SK-N-SH (cell line): ENCODE measurements at regions not wholly inside any gene's neighbourhood (a gene's known extent, or its start where the extent isn't known, plus 50 kb on each side); places are given as distances from the start of the nearest gene placed in this dataset.

Experiments used
- CTCF ChIA-PET: fragments of 300-600, 350-600 bp; formaldehyde crosslinking; extraction: SDS; loops from one replicate; lab custom pipeline; 2021; lab: Yijun Ruan, JAX
- POLR2A ChIA-PET: fragments of 350-600 bp; sonication (Branson Sonifier 250); formaldehyde crosslinking; extraction: SDS; loops from one replicate; lab custom pipeline; 2020; ENCODE audit warnings: antibody characterized with exemption, inconsistent platforms; lab: Yijun Ruan, JAX
- DNase-seq: peaks from one replicate; pipeline ENCODE4 v3.0.0; 2012
- H2AFZ ChIP-seq: fragments of 200-600 bp; sonication (generic); 2 replicates; pipeline ENCODE4 v1.8.1; 2016; ENCODE audit warnings: antibody characterized with exemption, mild to moderate bottlenecking, low read depth
- H3F3A ChIP-seq: fragments of 200-600 bp; sonication (generic); replicated peaks from 2 replicates; pipeline ENCODE3; 2016; ENCODE audit warnings: antibody characterized with exemption, mild to moderate bottlenecking; ENCODE audit not compliant: insufficient read depth
- H3K27ac ChIP-seq, 2 experiments: fragments of 200-500 bp in 1 of 2; fragments of 200-600 bp in 1 of 2; sonication (Bioruptor generic) in 1 of 2; sonication (generic), shearing (Covaris generic) in 1 of 2; 2 replicates each; pipeline versions ENCODE4 v1.5.1 to v1.6.1; 2014 to 2016; ENCODE audit warnings: low read depth in 2 of 2, inconsistent platforms in 1 of 2, low read length in 1 of 2, mild to moderate bottlenecking in 1 of 2, mixed read lengths in 1 of 2
- H3K27me3 ChIP-seq: fragments of 200-600 bp; sonication (generic), shearing (Covaris generic); 2 replicates; pipeline ENCODE4 v1.6.1; 2016; ENCODE audit warnings: mixed run types; ENCODE audit not compliant: insufficient read depth
- H3K36me3 ChIP-seq, 2 experiments: fragments of 200-500 bp in 1 of 2; fragments of 200-600 bp in 1 of 2; sonication (Bioruptor generic) in 1 of 2; sonication (generic) in 1 of 2; replicated peaks in 1 of 2; 2 replicates each; pipeline versions ENCODE3 to v1.5.1; 2014 to 2016; ENCODE audit warnings: low read length in 1 of 2, mild to moderate bottlenecking in 1 of 2; ENCODE audit not compliant: insufficient read depth in 2 of 2, control insufficient read depth in 1 of 2
- H3K4me1 ChIP-seq, 2 experiments: fragments of 200-500 bp in 1 of 2; fragments of 200-600 bp in 1 of 2; sonication (Bioruptor generic) in 1 of 2; sonication (generic), shearing (Covaris generic) in 1 of 2; 2 replicates each; pipeline versions ENCODE4 v1.5.1 to v1.6.1; 2014 to 2016; ENCODE audit warnings: low read depth in 1 of 2, low read length in 1 of 2, mixed run types in 1 of 2; ENCODE audit not compliant: insufficient read depth in 2 of 2, control insufficient read depth in 1 of 2
- H3K4me2 ChIP-seq: fragments of 200-600 bp; sonication (generic), shearing (Covaris generic); 2 replicates; pipeline ENCODE4 v1.6.1; 2017; ENCODE audit warnings: mixed run types
- H3K4me3 ChIP-seq, 2 experiments: fragments of 200-500 bp in 1 of 2; fragments of 200-600 bp in 1 of 2; sonication (Bioruptor generic) in 1 of 2; sonication (generic), shearing (Covaris generic) in 1 of 2; 2 replicates each; pipeline versions ENCODE4 v1.5.1 to v1.8.1; 2014 to 2016; ENCODE audit warnings: low read depth in 2 of 2, inconsistent platforms in 1 of 2, low read length in 1 of 2, mild to moderate bottlenecking in 1 of 2, mixed read lengths in 1 of 2, moderate library complexity in 1 of 2
- H3K79me2 ChIP-seq: fragments of 200-600 bp; sonication (generic); 2 replicates; pipeline ENCODE4 v1.8.1; 2017; ENCODE audit warnings: mild to moderate bottlenecking; ENCODE audit not compliant: insufficient read depth
- H3K9ac ChIP-seq: fragments of 200-600 bp; sonication (generic); 2 replicates; pipeline ENCODE4 v1.6.1; 2017; ENCODE audit warnings: mixed run types
- H3K9me2 ChIP-seq: fragments of 200-600 bp; sonication (generic); 2 replicates; pipeline ENCODE4 v1.6.1; 2017; ENCODE audit warnings: mixed run types
- H3K9me3 ChIP-seq: fragments of 200-600 bp; sonication (generic); 2 replicates; pipeline ENCODE4 v1.6.1; 2017; ENCODE audit warnings: mixed run types, mild to moderate bottlenecking, moderate library complexity
- H4K20me1 ChIP-seq: fragments of 200-600 bp; sonication (generic); 2 replicates; pipeline ENCODE4 v1.6.1; 2017; ENCODE audit warnings: mild to moderate bottlenecking, mixed run types; ENCODE audit not compliant: insufficient read depth
- ELF1 ChIP-seq: IDR thresholded peaks from 2 replicates; pipeline ENCODE4 v1.4.0; 2012
- EZH2phosphoT487 ChIP-seq: fragments of 200-600 bp; sonication (generic); IDR thresholded peaks from 2 replicates; pipeline ENCODE4 v1.6.1; 2017; ENCODE audit warnings: low read depth, mixed run types, mild to moderate bottlenecking, antibody characterized with exemption, moderate library complexity, borderline replicate concordance
- GATA2 ChIP-seq: sonication (generic); formaldehyde crosslinking; IDR thresholded peaks from 2 replicates; pipeline ENCODE4 v1.5.0; 2020; ENCODE audit warnings: mild to moderate bottlenecking, missing genetic modification reagents
- MAX ChIP-seq: IDR thresholded peaks from 2 replicates; pipeline ENCODE4 v1.4.0; 2012; ENCODE audit warnings: low read depth
- NFIC ChIP-seq: IDR thresholded peaks from 2 replicates; pipeline ENCODE4 v1.4.0; 2012; ENCODE audit warnings: borderline replicate concordance
- NRF1 ChIP-seq: IDR thresholded peaks from 2 replicates; pipeline ENCODE4 v1.6.1; 2012; ENCODE audit warnings: low read depth, mild to moderate bottlenecking, low read length
- REST ChIP-seq: IDR thresholded peaks from 2 replicates; pipeline ENCODE4 v1.6.1; 2012; ENCODE audit warnings: mild to moderate bottlenecking, low read depth, low read length, moderate library complexity
- RFX5 ChIP-seq: IDR thresholded peaks from 2 replicates; pipeline ENCODE4 v1.6.1; 2012; ENCODE audit warnings: mild to moderate bottlenecking, improper control_type of control experiment, low read length
- SMC3 ChIP-seq: IDR thresholded peaks from 2 replicates; pipeline ENCODE4 v1.6.1; 2012; ENCODE audit warnings: low read depth, low read length, improper control_type of control experiment
- USF1 ChIP-seq: IDR thresholded peaks from 2 replicates; pipeline ENCODE4 v1.4.0; 2012; ENCODE audit warnings: low read depth, borderline replicate concordance
- WGBS: methylation state at CpG from one replicate; pipeline ENCODE4 v1.1.6; 2017; ENCODE audit warnings: low lambda C conversion rate; 5-methylcytosine and 5-hydroxymethylcytosine counted together

GRCh38 chr4:45036677-45037076, 310.3 kb upstream of the GNPDA2 start:
- Histone ChIP-seq H3K9me2 (no peaks in the 10 kb centered on the region), H3K4me3 (no peak overlapping the region), H3K79me2 (no peaks in the 10 kb centered on the region), H3K4me2 (no peak overlapping the region), H3K36me3 (no peaks in the 10 kb centered on the region), H4K20me1 (no peaks in the 10 kb centered on the region), H3K27ac (no peak overlapping the region), H3K27me3 (no peaks in the 10 kb centered on the region), H3F3A (no peaks in the 10 kb centered on the region), H3K9me3 (no peaks in the 10 kb centered on the region), H3K4me1 (peaks cover 0 to 3% of the 10 kb centered on the region in 2 experiments; a peak in 1 of 4 replicates), H2AFZ (no peak overlapping the region), H3K9ac (no peak overlapping the region)
- DNase-seq, result no peak
- ChIA-PET POLR2A (no interaction called here), CTCF (no interaction called here)
- TF ChIP-seq ELF1, result no peak
- TF ChIP-seq NFIC, result no peak
- no peak for TF ChIP-seq SMC3
- TF ChIP-seq NRF1, result no peak
- TF ChIP-seq REST, result no peak
- no peak for TF ChIP-seq USF1
- no peak for TF ChIP-seq RFX5
- TF ChIP-seq EZH2phosphoT487, result no peak
- WGBS, result 2% methylated on average over 2 of the region's 2 CpGs

- CTCF ChIA-PET, result no interaction called here
Observed at GRCh38 chr4:45033676-45034419, 307.5 kb upstream of the GNPDA2 start.

More at GRCh38 chr4:45033676-45034419, 307.5 kb upstream of the GNPDA2 start:
- no peak overlapping the region for H3K4me2 ChIP-seq
- no peaks in the 10 kb centered on the region for H3K9me2 ChIP-seq
- H3K4me3 ChIP-seq, result no peak overlapping the region
- no peaks in the 10 kb centered on the region for H3F3A ChIP-seq
- H3K79me2 ChIP-seq, result no peaks in the 10 kb centered on the region
- DNase-seq, result no peak
- no peak overlapping the region for H3K9ac ChIP-seq
- no peaks in the 10 kb centered on the region for H3K27me3 ChIP-seq
- H3K27ac ChIP-seq, result no peak overlapping the region
- H3K4me1 ChIP-seq, result peaks cover 0 to 3% of the 10 kb centered on the region in 2 experiments; a peak in 1 of 4 replicates
- no peaks in the 10 kb centered on the region for H4K20me1 ChIP-seq
- TF ChIP-seq MAX (no peak), GATA2 (CRISPR knock-in tag) (peak; percentile 22; the same call in 1 of the 2 replicates)
- H3K36me3 ChIP-seq, result no peaks in the 10 kb centered on the region
- no peak overlapping the region for H2AFZ ChIP-seq
- 6% methylated on average over 5 of the region's 5 CpGs for WGBS
- POLR2A ChIA-PET, result no interaction called here
- no peaks in the 10 kb centered on the region for H3K9me3 ChIP-seq
